LoVo (cell line): ENCODE measurements at regions not wholly inside any gene's neighbourhood (a gene's known extent, or its start where the extent isn't known, plus 50 kb on each side); places are given as distances from the start of the nearest gene placed in this dataset.

ENCODE experiments used
- DNase-seq: peaks from one replicate; pipeline ENCODE4 v3.0.0-alpha.2; 2016; ENCODE audit warnings: low spot score

DNA sequence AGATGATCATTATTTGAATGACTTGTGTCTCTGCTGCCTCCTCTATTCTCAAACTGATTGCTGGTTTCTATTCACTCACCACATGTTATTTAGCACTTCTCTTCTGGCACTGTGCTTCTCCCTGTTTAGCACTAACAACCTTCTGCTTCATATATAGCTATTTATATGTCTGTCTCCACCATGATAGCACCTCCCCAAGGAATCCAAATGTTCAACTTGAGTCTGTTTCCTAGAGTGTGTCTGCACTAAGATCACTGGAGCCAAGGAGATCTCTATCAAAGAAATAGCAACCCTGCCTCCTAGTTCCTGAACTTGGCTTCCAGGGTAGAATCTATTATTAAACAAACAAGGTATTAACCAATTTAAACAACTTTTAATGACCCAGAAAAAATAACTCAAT is 104.5 kb downstream of the CYP26A1 start:
- DNase-seq: no peak

DNA sequence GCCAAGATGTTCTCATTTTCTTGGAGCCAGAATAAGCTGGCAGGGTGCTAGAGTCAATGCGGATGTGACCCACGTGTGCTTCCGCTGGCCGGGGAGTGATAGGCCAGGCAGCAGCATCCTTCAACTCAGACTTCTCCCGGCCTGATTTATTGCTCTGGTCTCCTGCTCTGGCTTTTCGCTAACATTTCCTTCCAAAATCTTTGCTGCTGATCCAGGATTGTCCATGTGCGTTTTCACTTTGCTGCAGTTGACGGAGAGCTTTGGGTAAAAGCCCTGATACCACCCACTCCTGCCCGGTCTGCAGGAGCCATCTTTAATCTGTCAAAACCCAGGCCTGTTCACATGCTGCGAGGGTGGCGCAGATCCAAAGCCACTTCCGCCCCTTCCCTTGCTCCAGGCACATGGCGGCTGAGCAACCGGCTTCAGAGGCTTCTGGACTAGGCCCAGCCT is 106.8 kb downstream of the CYP26A1 start:
- DNase-seq: no peak

- no peak for DNase-seq
These were observed 107.8 kb downstream of the CYP26A1 start for GRCh38 chr10:93181271-93182048.

GRCh38 chr10:93182049-93182327 is 108.3 kb downstream of the CYP26A1 start:
- DNase-seq: no peak

DNA sequence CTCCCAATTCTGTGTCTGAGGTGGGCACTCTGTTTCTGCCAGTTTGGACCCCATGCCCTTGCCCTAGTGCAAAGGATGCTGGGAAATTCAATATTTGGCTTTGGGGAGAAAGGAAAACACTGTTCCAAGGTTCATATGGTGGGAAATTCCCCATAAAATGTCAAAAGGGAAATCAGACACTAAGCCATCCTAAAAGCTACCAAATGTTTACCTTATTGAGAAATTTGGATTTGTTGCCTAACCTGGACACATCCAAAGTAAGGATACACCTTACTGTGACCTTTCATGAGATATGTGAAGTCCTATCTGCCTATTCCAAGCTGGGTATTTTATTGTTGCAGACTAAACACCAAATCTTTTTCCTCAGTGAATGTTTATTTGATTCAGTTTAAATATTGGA is 109.1 kb downstream of the CYP26A1 start:
- no peak for DNase-seq

GRCh38 chr10:93186653-93187052 is 113.0 kb downstream of the CYP26A1 start:
- DNase-seq: no peak

DNA sequence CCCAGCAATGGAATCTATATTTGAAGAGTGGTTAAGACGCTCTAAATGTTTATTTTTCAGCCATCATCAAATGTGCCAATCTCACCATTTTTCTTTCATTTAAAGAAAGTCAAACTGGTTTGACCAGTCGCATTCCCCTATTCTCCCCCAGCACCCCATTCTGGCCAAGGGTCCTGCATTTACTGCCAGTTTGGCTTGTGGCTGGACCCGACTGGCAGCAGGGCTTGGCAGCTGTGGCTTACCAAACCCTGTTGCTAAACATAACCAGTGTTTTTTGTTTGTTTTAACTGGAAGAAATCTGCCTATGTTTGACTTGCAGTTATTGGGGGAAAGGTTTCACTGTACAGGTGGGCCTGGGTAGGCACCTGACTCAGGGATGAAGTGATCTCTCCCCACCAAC is 116.3 kb downstream of the CYP26A1 start:
- no peak for DNase-seq

- DNase-seq: no peak
These were observed 116.7 kb downstream of the CYP26A1 start for GRCh38 chr10:93190372-93190771.

- no peak for DNase-seq
These were observed 120.2 kb downstream of the CYP26A1 start for GRCh38 chr10:93193906-93194305.

DNA sequence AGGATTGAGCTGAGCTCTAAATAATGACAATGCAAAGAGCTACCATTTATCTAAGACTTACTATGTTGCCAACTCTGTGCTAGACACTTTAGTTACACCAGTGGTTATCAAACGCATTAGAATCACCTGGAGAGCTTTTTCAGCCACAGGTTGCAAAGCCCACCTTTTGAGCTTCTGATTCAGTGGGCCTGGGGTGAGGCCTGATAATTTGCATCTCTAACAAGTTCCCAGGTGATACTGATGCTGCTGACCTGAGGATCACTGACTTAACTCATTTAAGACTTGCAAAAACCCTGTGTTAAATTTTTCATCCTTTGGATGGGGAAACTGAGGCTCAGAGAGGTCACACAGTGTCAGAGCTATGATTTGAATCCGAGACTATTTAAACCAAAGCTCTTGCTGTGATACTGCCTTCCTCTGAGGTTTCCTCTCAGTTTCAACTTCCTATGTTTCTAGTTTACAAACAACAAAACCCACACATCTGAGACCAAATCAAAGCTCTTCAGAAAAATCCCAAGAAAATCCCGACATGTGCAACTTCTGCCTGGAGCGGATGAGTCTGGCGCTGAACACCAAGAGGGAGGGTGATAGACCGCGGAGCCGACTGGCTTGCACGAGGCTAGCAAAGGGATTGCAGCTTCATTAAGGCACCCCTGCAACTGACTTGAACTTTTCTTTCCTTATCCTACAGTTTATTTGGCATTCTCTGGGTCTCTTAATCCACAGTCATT is 124.9 kb downstream of the CYP26A1 start:
- DNase-seq: no peak

DNA sequence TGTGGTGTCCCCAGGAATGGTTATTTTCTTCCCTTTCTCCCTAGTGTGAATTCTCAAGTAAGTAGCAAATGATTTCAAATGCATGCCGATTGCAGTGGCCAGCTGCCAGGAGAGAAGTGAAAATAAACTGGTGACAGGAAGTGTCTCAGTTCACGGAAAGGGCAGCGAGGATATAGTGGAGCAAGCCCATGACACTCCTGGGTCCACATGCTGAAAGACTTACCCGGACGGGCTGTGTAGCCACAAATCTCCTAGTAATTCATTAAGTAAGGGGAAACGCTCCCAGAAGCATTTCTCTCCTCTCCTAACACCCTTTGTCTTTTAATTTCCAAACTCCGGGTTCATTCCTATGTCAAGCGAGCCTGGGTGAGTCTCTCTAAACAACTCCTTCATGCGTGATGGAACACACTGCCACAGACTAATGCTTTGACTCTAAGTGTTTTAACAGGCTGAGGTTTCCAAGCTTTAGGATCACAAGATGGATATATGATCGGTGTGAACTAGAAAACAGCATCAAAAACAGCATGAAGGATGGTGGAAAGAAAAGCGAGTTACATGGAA is 125.6 kb downstream of the CYP26A1 start:
- no peak for DNase-seq

- DNase-seq: no peak
These were observed 131.1 kb downstream of the CYP26A1 start for GRCh38 chr10:93204494-93205485.

DNA sequence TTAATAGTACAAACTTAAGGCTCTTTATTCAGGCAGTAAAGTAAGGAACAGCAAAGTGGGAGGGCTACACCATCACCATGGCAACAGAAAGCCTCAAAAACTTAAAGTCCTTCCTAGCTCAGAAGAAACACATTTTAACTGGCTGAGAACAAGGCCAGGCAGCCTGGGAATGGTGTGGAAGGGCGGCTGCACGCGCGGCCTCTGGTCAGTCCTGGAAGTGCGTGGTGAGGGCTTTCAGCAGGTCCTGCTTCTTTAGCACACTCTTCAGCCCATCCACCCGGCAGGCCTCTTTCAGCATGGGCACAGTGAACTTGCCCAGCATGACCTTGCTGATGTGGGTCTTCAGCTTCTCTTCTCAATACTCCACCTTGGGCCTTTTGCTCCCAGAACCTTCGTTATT is 133.0 kb downstream of the CYP26A1 start:
- DNase-seq: no peak

DNA sequence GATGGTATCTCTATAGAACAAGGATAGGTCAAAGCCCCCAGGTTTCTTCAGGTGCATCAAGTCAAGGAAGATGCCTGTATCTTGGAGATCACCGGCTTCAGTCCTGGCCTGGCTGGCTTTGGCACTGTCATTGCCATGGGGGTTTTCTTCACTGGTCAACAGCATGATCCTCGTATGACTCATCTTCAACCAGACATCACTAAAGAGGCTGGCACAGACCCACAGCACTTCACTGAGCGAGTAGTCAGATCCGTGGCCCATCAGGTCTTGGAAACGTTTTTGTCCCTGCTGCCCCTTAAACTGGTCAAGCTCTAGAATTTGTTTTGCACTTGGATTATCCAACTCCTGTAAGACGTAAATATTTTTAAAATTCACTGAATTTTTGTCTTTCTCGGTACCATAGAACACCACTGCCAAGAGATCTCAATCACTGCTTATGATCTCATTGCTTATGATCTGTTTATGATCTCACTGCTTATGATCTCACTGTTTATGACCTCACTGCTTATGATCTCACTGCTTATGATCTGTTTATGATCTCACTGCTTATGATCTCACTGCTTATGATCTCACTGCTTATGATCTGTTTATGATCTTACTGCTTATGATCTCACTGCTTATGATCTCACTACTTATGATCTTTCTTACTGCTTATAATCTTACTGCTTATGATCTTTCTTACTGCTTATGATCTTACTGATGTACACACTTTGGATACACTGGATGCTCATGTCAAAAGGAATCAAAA is 135.2 kb downstream of the CYP26A1 start:
- no peak for DNase-seq

- DNase-seq: no peak
These were observed 138.3 kb downstream of the CYP26A1 start for GRCh38 chr10:93211991-93212390.

GRCh38 chr10:93215312-93215711 is 141.6 kb downstream of the CYP26A1 start:
- no peak for DNase-seq

- no peak for DNase-seq
These were observed 142.8 kb downstream of the CYP26A1 start for GRCh38 chr10:93216341-93216985.

DNA sequence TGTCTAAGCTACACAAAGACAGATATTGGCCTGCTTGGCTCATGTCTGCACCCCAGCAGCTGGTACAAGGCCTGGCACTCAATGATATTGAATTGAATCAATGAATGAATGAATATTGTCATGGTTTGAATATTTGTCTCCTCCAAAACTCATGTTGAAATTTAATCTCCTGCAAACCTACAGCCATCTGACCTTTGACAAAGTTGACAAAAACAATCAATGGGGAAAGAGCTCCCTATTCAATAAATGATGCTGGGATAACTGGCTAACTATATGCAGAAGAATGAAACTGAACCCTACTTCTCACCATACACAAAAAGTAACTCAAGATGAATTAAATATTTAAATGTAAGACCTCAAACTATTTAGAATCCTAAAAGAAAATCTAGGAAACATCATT is 144.7 kb downstream of the CYP26A1 start:
- no peak for DNase-seq

- DNase-seq: no peak
These were observed 145.7 kb downstream of the CYP26A1 start for GRCh38 chr10:93219347-93219746.

GRCh38 chr10:93220296-93221170 is 146.8 kb downstream of the CYP26A1 start:
- no peak for DNase-seq
